ENCODE measurements at regions not wholly inside any gene's neighbourhood (a gene's known extent, or its start where the extent isn't known, plus 50 kb on each side); places are given as distances from the start of the nearest gene placed in this dataset.

DNA sequence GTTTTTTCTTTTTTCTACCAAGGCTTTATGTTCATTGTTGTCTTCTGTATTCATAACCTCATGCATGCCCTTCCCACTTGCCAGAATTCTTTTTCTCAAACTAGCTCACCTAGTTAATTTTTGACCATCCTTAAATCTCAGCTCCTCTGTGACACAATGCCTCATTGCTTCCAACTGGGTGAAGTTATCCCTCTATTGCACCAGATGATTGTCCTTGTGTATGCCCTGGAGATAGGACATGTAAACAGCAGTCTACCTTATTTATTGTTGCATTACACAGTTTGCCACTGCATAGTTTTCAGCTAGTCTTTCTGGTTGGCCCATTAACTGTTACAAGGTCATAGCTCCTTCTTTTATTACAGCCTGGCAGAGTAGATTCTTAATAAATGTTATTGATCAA is 763.1 kb upstream of the COBL start:
- H3K27me3 ChIP-seq = no peaks in the 10 kb centered on the region
- H3K27ac ChIP-seq = no peak overlapping the region
- TF ChIP-seq, protein P1, sequence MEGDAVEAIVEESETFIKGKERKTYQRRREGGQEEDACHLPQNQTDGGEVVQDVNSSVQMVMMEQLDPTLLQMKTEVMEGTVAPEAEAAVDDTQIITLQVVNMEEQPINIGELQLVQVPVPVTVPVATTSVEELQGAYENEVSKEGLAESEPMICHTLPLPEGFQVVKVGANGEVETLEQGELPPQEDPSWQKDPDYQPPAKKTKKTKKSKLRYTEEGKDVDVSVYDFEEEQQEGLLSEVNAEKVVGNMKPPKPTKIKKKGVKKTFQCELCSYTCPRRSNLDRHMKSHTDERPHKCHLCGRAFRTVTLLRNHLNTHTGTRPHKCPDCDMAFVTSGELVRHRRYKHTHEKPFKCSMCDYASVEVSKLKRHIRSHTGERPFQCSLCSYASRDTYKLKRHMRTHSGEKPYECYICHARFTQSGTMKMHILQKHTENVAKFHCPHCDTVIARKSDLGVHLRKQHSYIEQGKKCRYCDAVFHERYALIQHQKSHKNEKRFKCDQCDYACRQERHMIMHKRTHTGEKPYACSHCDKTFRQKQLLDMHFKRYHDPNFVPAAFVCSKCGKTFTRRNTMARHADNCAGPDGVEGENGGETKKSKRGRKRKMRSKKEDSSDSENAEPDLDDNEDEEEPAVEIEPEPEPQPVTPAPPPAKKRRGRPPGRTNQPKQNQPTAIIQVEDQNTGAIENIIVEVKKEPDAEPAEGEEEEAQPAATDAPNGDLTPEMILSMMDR (IDR thresholded peaks at IDR 0.05) = no peak
- no peaks in the 10 kb centered on the region for H3K4me1 ChIP-seq
- no peak overlapping the region for H3K4me3 ChIP-seq
- DNase-seq = no peak
- intact Hi-C loops (cut with DNase I; ENCODE audit: low total_unique reads) = no loop called here
- no peaks in the 10 kb centered on the region for H3K9me3 ChIP-seq
- no peaks in the 10 kb centered on the region for H3K36me3 ChIP-seq

DNA sequence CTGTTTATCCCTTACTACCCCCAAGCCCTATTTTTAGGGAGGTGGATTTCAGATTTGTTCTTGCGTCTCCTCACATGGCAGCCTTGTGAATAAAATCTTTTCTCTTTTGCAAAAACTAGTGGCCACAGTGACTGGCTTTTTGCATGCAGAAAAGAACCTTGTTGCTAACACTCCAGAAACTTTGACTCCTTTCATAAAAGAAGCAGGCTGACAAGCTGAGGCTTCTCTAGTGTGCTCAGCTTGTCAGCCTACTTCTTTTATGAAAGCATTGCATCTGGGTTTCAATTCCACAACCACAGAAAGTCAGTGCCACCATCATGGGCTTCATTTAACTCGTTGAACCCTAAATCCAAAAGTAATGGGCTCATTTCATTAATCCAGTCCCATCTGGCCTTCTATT is 761.0 kb upstream of the COBL start:
- TF ChIP-seq, protein P1 (IDR thresholded peaks at IDR 0.05) = no peak
- intact Hi-C loops (cut with DNase I; ENCODE audit: low total_unique reads) = no loop called here

DNA sequence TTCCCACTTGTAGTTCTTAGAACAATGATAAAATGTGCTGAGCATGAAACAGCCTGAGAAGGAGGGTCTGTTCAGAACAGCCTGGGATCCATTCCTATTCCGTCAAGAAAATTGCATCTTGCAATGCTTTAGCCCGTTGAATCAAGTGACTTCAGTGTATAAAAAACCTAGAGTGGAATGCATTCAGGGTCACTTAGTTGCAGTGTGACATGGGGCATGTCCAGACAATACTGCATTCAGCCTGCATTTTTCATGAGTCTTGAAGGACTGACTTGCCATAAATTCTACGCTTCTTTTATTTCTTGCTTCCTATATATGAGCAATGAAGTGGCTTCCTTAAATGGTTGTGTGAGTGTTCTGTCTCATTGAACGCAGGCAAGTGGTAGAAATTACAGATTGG is 758.3 kb upstream of the COBL start:
- no peaks in the 10 kb centered on the region for H3K4me1 ChIP-seq
- no peaks in the 10 kb centered on the region for H3K9me3 ChIP-seq
- intact Hi-C loops (cut with DNase I; ENCODE audit: low total_unique reads) = no loop called here
- H3K4me3 ChIP-seq = no peak overlapping the region
- H3K27ac ChIP-seq = no peak overlapping the region
- no peak for DNase-seq
- TF ChIP-seq, protein P1 (IDR thresholded peaks at IDR 0.05) = no peak
- no peaks in the 10 kb centered on the region for H3K36me3 ChIP-seq
- no peaks in the 10 kb centered on the region for H3K27me3 ChIP-seq

More for the DNA sequence above, 761.0 kb upstream of the COBL start:
- no peak for DNase-seq
- H3K9me3 ChIP-seq = no peaks in the 10 kb centered on the region
- H3K27me3 ChIP-seq = no peaks in the 10 kb centered on the region
- no peaks in the 10 kb centered on the region for H3K36me3 ChIP-seq
- no peak overlapping the region for H3K4me3 ChIP-seq
- H3K4me1 ChIP-seq = no peaks in the 10 kb centered on the region
- H3K27ac ChIP-seq = no peak overlapping the region

DNA sequence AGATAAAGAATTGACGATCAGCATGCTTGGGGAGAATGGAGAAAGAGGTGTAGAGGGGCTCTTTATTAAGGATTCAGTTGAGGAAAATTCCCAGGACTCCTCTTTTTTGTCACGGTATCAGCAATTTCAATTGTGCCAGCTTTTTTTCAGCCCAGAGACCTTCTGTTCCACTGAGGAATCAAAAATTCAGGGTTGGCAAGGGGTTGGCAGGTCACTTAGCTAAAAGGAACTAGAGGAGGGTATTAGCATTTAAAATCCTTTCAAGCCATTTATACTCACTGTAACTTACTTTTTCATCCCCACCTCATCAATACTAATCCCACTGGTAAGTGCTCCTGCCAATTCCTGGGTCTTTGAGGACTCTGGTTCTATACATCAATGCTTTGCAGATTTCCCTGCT is 757.5 kb upstream of the COBL start:
- intact Hi-C loops (cut with DNase I; ENCODE audit: low total_unique reads) = no loop called here
- no peak overlapping the region for H3K27ac ChIP-seq
- no peaks in the 10 kb centered on the region for H3K9me3 ChIP-seq
- no peaks in the 10 kb centered on the region for H3K4me1 ChIP-seq
- TF ChIP-seq, protein P1 (IDR thresholded peaks at IDR 0.05) = no peak
- H3K4me3 ChIP-seq = no peak overlapping the region
- H3K36me3 ChIP-seq = no peaks in the 10 kb centered on the region
- DNase-seq = no peak
- no peaks in the 10 kb centered on the region for H3K27me3 ChIP-seq

DNA sequence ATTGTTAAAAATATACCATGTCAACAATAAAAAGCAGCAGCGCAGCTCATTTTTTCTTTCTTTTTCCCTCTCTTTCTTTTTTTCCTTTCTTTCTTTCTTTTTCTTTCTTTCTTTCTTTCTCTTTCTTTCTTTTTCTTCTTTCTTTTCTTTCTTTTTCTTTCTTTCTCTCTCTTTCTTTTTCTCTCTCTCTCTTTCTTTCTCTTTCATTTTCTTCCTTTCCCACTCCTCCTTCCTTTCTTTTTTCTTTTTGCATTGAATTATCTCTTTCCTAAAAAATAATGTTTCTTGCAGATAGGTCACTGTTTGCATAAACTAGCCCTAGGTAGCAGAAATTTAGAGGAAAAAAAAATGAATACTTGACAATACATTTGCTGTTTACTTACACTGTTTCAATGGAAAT is 755.1 kb upstream of the COBL start:
- Histone ChIP-seq H3K4me1 (no peaks in the 10 kb centered on the region), H3K9me3 (no peaks in the 10 kb centered on the region), H3K27ac (no peak overlapping the region), H3K36me3 (no peaks in the 10 kb centered on the region), H3K4me3 (no peak overlapping the region), H3K27me3 (no peaks in the 10 kb centered on the region)
- TF ChIP-seq, protein P1 (IDR thresholded peaks at IDR 0.05) = no peak
- DNase-seq = no peak
- intact Hi-C loops (cut with DNase I; ENCODE audit: low total_unique reads) = no loop called here

DNA sequence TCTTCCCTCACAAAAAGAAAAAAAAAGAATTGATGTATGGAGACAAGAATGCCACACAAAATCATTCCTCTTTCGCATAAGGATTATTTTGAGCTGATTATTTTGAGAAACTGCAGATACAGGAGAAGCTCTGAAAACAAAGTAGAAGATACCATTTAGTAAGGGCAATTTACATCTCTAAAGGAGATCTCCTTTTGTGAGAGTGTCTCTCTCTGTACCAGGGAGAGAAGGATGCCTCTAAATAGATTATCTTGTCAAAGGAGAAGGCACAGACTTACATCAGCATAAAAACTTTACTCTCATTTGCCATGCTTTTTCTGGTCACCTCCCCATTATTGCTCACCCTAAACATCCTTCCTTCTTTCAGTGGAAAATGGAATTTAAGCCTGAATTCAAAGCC is 747.9 kb upstream of the COBL start:
- no peak for DNase-seq
- Histone ChIP-seq H3K9me3 (no peaks in the 10 kb centered on the region), H3K36me3 (no peaks in the 10 kb centered on the region), H3K27me3 (no peaks in the 10 kb centered on the region), H3K4me1 (no peaks in the 10 kb centered on the region), H3K27ac (no peak overlapping the region), H3K4me3 (no peak overlapping the region)
- TF ChIP-seq, protein P1 (IDR thresholded peaks at IDR 0.05) = no peak
- intact Hi-C loops (cut with DNase I; ENCODE audit: low total_unique reads) = no loop called here

Measured in tibial artery (tissue), 4 donors.